Right cardiac atrium (tissue), 5 donors: ENCODE measurements at regions not wholly inside any gene's neighbourhood (a gene's known extent, or its start where the extent isn't known, plus 50 kb on each side); places are given as distances from the start of the nearest gene placed in this dataset.

ENCODE experiments used
- ATAC-seq, 2 donors: fragments of 200-7000 bp; cut with Tn5 transposase; one replicate each; pipeline versions ENCODE4 v1.8.0 to v1.9.1; 2020; ENCODE audit warnings: moderate library complexity in 2 of 2, mild to moderate bottlenecking in 1 of 2
- DNase-seq, 3 donors: peaks; one replicate each; pipeline ENCODE4 v3.0.0-alpha.2; 2020
- H3K27ac ChIP-seq: one replicate; pipeline ENCODE4 v1.5.1; 2013; ENCODE audit warnings: mild to moderate bottlenecking, low read length, control low read depth, moderate library complexity
- H3K27me3 ChIP-seq: one replicate; pipeline ENCODE4 v1.6.1; 2013; ENCODE audit not compliant: control insufficient read depth, insufficient read depth
- H3K4me1 ChIP-seq: one replicate; pipeline ENCODE4 v1.6.1; 2013; ENCODE audit warnings: low read length; ENCODE audit not compliant: control insufficient read depth, insufficient read depth
- H3K4me3 ChIP-seq: one replicate; pipeline ENCODE4 v1.5.1; 2013; ENCODE audit warnings: low read length, control low read depth
- H3K9me3 ChIP-seq: one replicate; pipeline ENCODE4 v1.6.1; 2013; ENCODE audit warnings: low read length; ENCODE audit not compliant: control insufficient read depth
- WGBS: extraction: QIAGEN DNeasy Blood & Tissue Kit; methylation state at CpG from one replicate; pipeline ENCODE4 v1.1.7; 2013; 5-methylcytosine and 5-hydroxymethylcytosine counted together
- intact Hi-C, 4 donors: fragments of 100-400 bp; cut with DNase I; formaldehyde crosslinking; loops; one replicate each; pipeline versions ENCODE4 v1.11.0 to v1.14.0; 2022 to 2023
- donor health status: healthy with polysubstance abuse.
- donor health status: DM: no; HTN: yes; CAD: no.
- donor health status: DM: no; HTN: no; CAD: no.
- donor health status: DM: no; HTN: yes; CAD: no; lungs with severe emphysema.
- donor health status: DM: yes; HTN: yes; CAD: no.

DNA sequence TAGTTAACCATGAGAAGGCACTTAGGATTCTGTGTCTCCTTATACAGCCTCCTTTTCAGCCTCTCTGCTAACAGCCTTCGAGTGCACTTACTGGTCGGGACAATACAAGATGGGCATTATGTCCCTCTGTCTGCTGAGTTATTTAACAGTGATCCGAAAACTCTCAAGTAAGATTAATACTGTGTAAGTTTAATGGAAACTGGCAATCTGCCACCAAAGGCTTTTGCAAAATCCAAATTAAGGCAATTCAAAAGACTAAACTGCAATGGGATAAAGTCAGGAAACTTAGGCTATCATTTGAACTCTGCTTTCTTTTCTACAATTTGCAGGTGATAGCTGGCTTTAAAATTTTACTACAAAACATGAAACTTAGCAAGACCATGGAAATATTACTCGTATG is 477.8 kb downstream of the TFEC start:
- ATAC-seq (no peak), DNase-seq (no peak)
- no peak overlapping the region for H3K4me3 ChIP-seq
- 68% methylated on average over 4 of the region's 4 CpGs for WGBS
- intact Hi-C loops: no loop called here
- no peaks in the 10 kb centered on the region for H3K4me1 ChIP-seq
- no peaks in the 10 kb centered on the region for H3K27me3 ChIP-seq
- H3K9me3 ChIP-seq: no peaks in the 10 kb centered on the region
- H3K27ac ChIP-seq: no peak overlapping the region

DNA sequence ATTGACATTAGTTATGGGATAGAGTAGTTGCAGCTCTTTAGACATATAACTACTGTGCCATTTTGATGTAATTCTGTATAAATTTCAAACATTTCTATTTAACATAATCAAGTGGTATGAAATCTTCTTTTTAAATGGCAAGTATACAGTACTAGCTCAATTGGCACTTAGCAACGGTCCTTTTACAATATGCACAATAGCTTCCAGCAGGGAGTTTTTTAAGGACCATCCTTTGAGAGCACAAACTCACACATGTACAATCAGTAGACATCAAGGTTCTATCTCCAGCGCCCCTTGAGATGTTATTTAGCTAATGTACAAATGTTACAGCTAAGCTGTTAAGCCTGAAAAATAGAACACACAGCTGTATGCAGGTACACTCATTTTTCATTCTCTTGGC is 480.7 kb downstream of the TFEC start:
- Histone ChIP-seq H3K27ac (no peak overlapping the region), H3K9me3 (no peaks in the 10 kb centered on the region), H3K4me1 (no peaks in the 10 kb centered on the region), H3K27me3 (no peaks in the 10 kb centered on the region), H3K4me3 (no peak overlapping the region)
- ATAC-seq: no peak
- intact Hi-C loops: no loop called here
- WGBS: 75% methylated on average over 2 of the region's 2 CpGs
- no peak for DNase-seq

DNA sequence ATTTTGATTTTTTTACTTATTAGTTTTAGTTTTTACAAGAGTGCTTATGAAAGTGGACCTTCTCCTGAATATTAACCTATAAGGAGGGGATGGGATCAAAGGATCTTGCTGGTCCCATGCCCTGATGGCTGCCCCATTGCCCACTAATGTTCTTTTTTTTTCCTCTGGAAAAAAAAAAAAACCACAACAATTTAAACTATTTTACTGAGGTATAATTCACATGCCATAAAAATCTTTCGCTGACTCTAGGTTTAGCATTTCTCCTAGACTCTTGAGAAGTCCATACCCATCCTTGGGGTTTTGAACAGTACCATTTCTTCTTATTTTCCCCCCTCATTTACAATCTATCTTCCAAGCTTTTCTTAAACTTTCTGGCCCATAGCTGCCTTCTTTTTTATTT is 481.8 kb downstream of the TFEC start:
- 88% methylated on average over 1 of the region's 1 CpG for WGBS
- Histone ChIP-seq H3K27me3 (no peaks in the 10 kb centered on the region), H3K4me3 (no peak overlapping the region), H3K4me1 (no peaks in the 10 kb centered on the region), H3K27ac (no peak overlapping the region), H3K9me3 (no peaks in the 10 kb centered on the region)
- no peak for ATAC-seq
- intact Hi-C loops: no loop called here
- DNase-seq: no peak

DNA sequence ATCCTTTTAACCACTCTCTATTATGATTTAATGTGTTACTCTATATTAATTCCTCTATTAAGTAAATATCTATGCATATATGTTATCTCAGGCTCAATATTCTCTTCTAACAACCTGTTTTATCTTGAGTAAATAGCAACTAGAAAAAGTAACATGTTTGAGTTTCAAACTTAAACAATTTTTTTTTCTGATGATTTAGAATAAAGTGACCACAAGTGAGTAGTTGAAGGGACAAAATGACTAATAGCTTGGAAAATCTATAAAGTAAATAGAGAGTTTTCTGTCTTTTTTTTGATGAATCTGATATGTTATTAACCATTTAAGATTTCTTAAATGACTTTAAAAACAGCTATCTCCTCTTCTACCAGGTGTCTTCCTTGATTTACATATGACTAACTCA is 483.8 kb downstream of the TFEC start:
- intact Hi-C loops: no loop called here
- ATAC-seq (no peak), DNase-seq (no peak)
- no peak overlapping the region for H3K4me3 ChIP-seq
- H3K27me3 ChIP-seq: no peaks in the 10 kb centered on the region
- H3K9me3 ChIP-seq: no peaks in the 10 kb centered on the region
- H3K27ac ChIP-seq: no peak overlapping the region
- no peaks in the 10 kb centered on the region for H3K4me1 ChIP-seq

DNA sequence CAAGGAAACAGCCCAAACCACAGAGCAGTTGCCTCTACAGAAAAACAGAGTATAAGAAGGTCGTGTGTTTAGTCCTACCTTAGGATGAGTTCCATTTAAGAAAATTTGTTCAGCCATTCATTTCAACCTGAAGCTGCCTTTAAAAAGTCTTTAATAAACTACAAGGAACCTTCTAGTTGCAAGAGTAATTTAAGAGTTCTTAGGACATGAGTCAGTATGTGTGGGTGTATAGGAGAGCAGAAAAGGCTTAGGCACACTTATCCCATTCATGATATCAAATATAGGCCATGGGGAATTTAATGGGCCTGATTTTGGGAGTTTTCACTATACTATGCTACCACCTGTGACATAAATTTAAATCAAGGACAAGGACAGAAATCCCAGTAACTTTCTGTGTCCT is 496.8 kb downstream of the TFEC start:
- H3K4me3 ChIP-seq: no peak overlapping the region
- H3K4me1 ChIP-seq: no peaks in the 10 kb centered on the region
- 61% methylated on average over 1 of the region's 1 CpG for WGBS
- ATAC-seq (no peak), DNase-seq (no peak)
- H3K9me3 ChIP-seq: no peaks in the 10 kb centered on the region
- intact Hi-C loops: no loop called here
- no peaks in the 10 kb centered on the region for H3K27me3 ChIP-seq
- H3K27ac ChIP-seq: no peak overlapping the region

DNA sequence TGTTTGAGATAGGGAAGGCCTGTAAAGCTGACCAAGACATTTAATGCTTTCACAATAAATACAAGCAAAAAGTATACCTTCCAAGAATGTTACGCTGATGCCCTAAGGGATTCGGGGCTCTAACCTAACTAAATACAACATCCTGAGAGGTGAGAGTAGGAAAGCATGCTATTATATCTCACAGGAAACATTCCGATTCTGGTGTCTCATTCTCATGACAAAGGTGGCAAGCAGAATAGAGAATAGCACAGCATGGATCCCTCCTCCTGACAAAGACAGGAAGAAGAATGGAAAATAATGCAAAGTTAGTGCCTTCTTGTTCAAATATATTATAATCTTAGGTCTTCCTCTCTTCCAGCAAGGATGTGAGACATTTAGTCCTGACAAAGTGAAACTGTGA is 504.3 kb downstream of the TFEC start:
- no peak for DNase-seq
- 49% methylated on average over 3 of the region's 3 CpGs for WGBS
- ATAC-seq: no peak
- intact Hi-C loops: no loop called here
- no peak overlapping the region for H3K4me3 ChIP-seq
- no peaks in the 10 kb centered on the region for H3K4me1 ChIP-seq
- H3K27ac ChIP-seq: no peak overlapping the region
- H3K9me3 ChIP-seq: no peaks in the 10 kb centered on the region
- H3K27me3 ChIP-seq: no peaks in the 10 kb centered on the region

DNA sequence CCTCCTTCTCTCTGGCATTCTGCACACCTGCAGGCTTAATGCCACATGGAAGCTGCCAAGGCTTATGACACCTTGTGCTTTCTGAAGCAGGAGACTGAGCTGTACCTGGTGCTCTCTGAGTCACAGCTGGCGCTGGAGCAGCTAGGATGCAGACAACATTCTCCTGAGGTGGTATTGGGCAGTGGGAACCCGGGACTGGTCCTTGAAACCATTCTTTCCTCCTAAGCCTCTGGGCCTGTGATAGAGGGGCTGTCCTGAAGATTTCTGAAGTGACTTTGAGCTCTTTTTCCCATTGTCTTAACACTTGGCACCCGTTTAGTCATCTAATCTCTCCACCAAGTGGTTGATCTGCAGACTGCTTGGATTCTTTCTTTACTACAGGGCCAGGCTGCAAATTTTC is 508.4 kb downstream of the TFEC start:
- no peak for DNase-seq

DNA sequence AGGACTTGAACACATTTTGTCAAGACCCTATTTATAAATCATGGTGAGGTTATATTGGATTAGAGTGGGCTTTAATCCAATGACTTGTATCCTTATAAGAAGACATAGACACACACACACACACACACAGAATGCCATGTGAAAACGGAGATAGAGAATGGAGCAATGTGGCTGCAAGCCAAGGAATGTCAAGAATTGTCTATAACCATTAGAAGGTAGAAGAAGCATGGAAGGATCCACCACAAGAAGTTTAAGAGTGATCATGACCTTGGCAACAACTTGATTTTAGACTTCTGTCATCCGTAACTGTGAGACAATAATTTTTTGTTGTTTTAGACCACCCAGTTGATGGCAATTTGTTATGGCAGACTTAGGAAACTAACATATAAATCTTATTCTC is 514.2 kb downstream of the TFEC start:
- Histone ChIP-seq H3K4me3 (no peak overlapping the region), H3K27ac (no peak overlapping the region), H3K27me3 (no peaks in the 10 kb centered on the region), H3K9me3 (no peaks in the 10 kb centered on the region), H3K4me1 (no peaks in the 10 kb centered on the region)
- intact Hi-C loops: no loop called here
- DNase-seq (no peak), ATAC-seq (no peak)
- 47% methylated on average over 2 of the region's 2 CpGs for WGBS

More for the DNA sequence above, 508.4 kb downstream of the TFEC start:
- 77% methylated on average over 3 of the region's 3 CpGs for WGBS
- Histone ChIP-seq H3K4me1 (no peaks in the 10 kb centered on the region), H3K27me3 (no peaks in the 10 kb centered on the region), H3K27ac (no peak overlapping the region), H3K9me3 (no peaks in the 10 kb centered on the region), H3K4me3 (no peak overlapping the region)
- no peak for ATAC-seq
- intact Hi-C loops: no loop called here

DNA sequence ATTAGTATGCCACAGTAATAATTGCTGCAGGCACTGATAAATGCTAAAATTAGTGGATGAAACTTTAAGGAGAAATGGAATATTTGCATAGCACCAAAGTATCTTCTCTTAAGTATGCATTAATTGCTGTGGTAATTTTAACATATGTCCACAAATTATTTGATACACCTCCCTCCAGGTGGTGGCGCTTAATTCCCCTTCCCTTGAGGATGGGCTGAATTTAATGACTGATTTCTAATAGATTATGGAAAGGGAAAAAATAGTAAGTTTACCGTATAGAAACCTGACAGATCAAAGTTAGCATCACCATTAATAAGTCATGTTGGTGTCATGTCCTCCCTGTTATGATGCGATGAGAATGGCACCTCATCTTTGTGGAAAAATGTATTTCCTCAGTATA is 519.2 kb downstream of the TFEC start:
- intact Hi-C loops: no loop called here
- no peak for ATAC-seq
- Histone ChIP-seq H3K27ac (no peak overlapping the region), H3K27me3 (no peaks in the 10 kb centered on the region), H3K9me3 (no peaks in the 10 kb centered on the region), H3K4me1 (no peaks in the 10 kb centered on the region), H3K4me3 (no peak overlapping the region)
- no peak for DNase-seq
- WGBS: 94% methylated on average over 3 of the region's 3 CpGs

DNA sequence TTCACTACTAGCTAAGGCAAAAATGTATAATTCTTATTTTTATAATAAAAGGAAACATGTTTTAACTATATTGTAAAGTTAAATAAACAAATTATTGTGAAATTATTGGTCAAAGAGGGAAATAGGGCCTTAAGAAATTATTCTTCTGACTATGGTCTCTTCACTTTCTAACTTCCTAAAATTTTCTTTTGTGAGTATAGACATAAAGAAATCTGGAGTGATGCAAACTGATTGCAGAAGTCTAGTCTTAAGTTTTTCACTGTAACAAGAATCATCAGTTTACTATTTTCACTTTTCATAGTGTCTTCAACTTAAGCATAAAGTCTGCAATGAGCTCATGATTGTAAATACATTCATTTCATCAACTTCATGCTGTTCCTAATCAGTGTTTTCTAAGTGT is 525.4 kb downstream of the TFEC start:
- no peak overlapping the region for H3K27ac ChIP-seq
- ATAC-seq (no peak), DNase-seq (no peak)
- no peaks in the 10 kb centered on the region for H3K9me3 ChIP-seq
- H3K27me3 ChIP-seq: no peaks in the 10 kb centered on the region
- no peaks in the 10 kb centered on the region for H3K4me1 ChIP-seq
- no peak overlapping the region for H3K4me3 ChIP-seq
- intact Hi-C loops: no loop called here

DNA sequence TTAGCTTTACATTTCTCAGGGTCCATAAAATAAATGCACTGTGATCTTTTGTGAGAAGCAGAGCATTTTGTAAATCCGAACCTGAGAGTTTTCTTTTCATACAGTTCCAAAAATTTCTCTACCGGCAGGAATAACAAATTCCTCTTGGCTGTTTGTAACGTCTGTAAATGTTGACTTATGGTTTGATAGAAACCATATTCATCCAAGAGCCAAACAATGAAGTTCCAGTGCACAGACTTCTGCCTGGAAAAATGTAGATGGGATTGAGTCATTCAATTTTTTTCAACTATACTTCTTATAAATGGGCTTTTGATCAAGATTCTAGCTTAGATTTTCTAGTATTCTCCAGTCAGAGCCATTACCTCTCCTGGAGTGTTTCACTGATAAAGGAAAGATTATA is 530.6 kb downstream of the TFEC start:
- ATAC-seq: no peak
- 55% methylated on average over 3 of the region's 3 CpGs for WGBS
- no peaks in the 10 kb centered on the region for H3K9me3 ChIP-seq
- H3K4me1 ChIP-seq: no peaks in the 10 kb centered on the region
- DNase-seq: no peak
- H3K27me3 ChIP-seq: no peaks in the 10 kb centered on the region
- H3K27ac ChIP-seq: no peak overlapping the region
- intact Hi-C loops: no loop called here
- H3K4me3 ChIP-seq: no peak overlapping the region

DNA sequence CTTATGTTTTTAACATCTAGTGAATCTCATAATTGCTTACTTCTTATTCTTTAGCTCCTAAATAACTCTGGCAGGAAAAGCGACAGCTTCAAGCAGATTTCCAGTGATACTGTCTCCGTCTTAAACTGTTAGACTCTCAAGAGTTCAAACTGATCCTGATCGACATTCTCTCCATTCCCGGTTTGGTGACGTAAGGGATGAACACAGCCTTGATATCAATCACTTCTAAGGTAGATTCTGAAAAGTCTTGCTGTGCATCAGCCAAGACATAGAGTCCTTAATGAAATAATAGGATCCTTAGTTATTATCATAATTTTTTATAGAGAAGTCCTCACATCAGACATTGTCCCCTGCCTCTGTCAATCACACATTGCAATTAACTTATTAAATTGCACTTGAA is 534.6 kb downstream of the TFEC start:
- ATAC-seq (no peak), DNase-seq (no peak)
- Histone ChIP-seq H3K27ac (no peak overlapping the region), H3K27me3 (no peaks in the 10 kb centered on the region), H3K4me1 (no peaks in the 10 kb centered on the region), H3K9me3 (no peaks in the 10 kb centered on the region), H3K4me3 (no peak overlapping the region)
- intact Hi-C loops: no loop called here
- 69% methylated on average over 5 of the region's 5 CpGs for WGBS
